Esophagus squamous epithelium (tissue), 5 donors: ENCODE measurements at regions not wholly inside any gene's neighbourhood (a gene's known extent, or its start where the extent isn't known, plus 50 kb on each side); places are given as distances from the start of the nearest gene placed in this dataset.

Experiments used
- DNase-seq: peaks from one replicate; lab custom pipeline; 2025; lab: John Stamatoyannopoulos, UW
- H3K27ac ChIP-seq, 4 donors: fragments of 200-600 bp; sonication (generic); one replicate each; pipeline ENCODE4 v1.5.1; 2016 to 2019; ENCODE audit warnings: mild to moderate bottlenecking in 1 of 4
- H3K27me3 ChIP-seq, 4 donors: fragments of 200-600 bp; sonication (generic); 1 replicate in 3 of 4; 2 replicates in 1 of 4; pipeline versions ENCODE4 v1.5.1 to v1.6.0; 2017 to 2021; ENCODE audit warnings: antibody characterized with exemption in 1 of 4
- H3K36me3 ChIP-seq, 3 donors: fragments of 200-600 bp; sonication (generic); one replicate each; pipeline ENCODE4 v1.5.1; 2016 to 2019
- H3K4me1 ChIP-seq, 3 donors: fragments of 200-600 bp; sonication (generic); one replicate each; pipeline ENCODE4 v1.5.1; 2017 to 2019
- H3K4me3 ChIP-seq, 4 donors: fragments of 200-600 bp; sonication (generic); 1 replicate in 3 of 4; 2 replicates in 1 of 4; pipeline ENCODE4 v1.5.1; 2016 to 2019; ENCODE audit warnings: mild to moderate bottlenecking in 2 of 4, moderate library complexity in 1 of 4
- H3K9me3 ChIP-seq, 3 donors: fragments of 200-600 bp; sonication (generic); one replicate each; pipeline ENCODE4 v1.5.1; 2016 to 2019
- CTCF ChIP-seq, 6 experiments: fragments of 450-650 bp in 4 of 6; fragments of 200-600 bp in 2 of 6; sonication (generic) in 2 of 6; IDR thresholded peaks; one replicate each; pipeline ENCODE4 v1.5.1; 2016 to 2019; ENCODE audit warnings: antibody characterized with exemption in 6 of 6, mild to moderate bottlenecking in 4 of 6, moderate library complexity in 4 of 6
- POLR2A ChIP-seq, 4 donors: fragments of 450-650 bp; IDR thresholded peaks; one replicate each; pipeline ENCODE4 v1.6.1; 2017; ENCODE audit warnings: antibody characterized with exemption in 4 of 4, mild to moderate bottlenecking in 4 of 4, moderate library complexity in 3 of 4
- WGBS, 2 donors: methylation state at CpG; one replicate each; pipeline ENCODE4 v1.1.5; 2018; 5-methylcytosine and 5-hydroxymethylcytosine counted together
- intact Hi-C: fragments of 100-400 bp; cut with DNase I; formaldehyde crosslinking; loops from one replicate; pipeline ENCODE4 v1.15.0; 2022
- donor health status: DM: yes; HTN: yes; CAD: no.

GRCh38 chr16:27728691-27729090 is 178.7 kb downstream of the KATNIP start:
- 100% methylated on average over 1 of the region's 3 CpGs for WGBS, 2 donors
- DNase-seq, result no peak
- peaks cover 0 to 39% (median 5%) of the 10 kb centered on the region in 3 donors for H3K36me3 ChIP-seq
- no peaks in the 10 kb centered on the region for H3K9me3 ChIP-seq
- peak overlapping the region in 1 of 4 donors; percentile 19 for H3K27ac ChIP-seq
- TF ChIP-seq CTCF (IDR thresholded peaks at IDR 0.05) (no peak), POLR2A (IDR thresholded peaks at IDR 0.05) (no peak)
- intact Hi-C loops, result no loop called here
- H3K4me1 ChIP-seq, result peaks cover 12 to 39% (median 17%) of the 10 kb centered on the region in 3 donors
- no peak overlapping the region for H3K4me3 ChIP-seq
- no peaks in the 10 kb centered on the region for H3K27me3 ChIP-seq

GRCh38 chr16:27729516-27730304 is 179.8 kb downstream of the KATNIP start:
- DNase-seq, result no peak
- Histone ChIP-seq H3K27me3 (no peaks in the 10 kb centered on the region), H3K4me3 (no peak overlapping the region), H3K4me1 (peaks cover 6 to 29% (median 6%) of the 10 kb centered on the region in 3 donors), H3K9me3 (no peaks in the 10 kb centered on the region), H3K27ac (peak overlapping the region in 2 of 4 donors; percentile 19 to 50), H3K36me3 (peaks cover 0 to 39% (median 5%) of the 10 kb centered on the region in 3 donors)
- no peak for TF ChIP-seq POLR2A (IDR thresholded peaks at IDR 0.05)
- no peak for TF ChIP-seq CTCF (IDR thresholded peaks at IDR 0.05)
- 35 to 46% methylated on average over 8 to 9 of the region's 10 CpGs for whole genome bisulfite sequencing, 2 donors
- intact Hi-C loops, result no loop called here

GRCh38 chr16:27730661-27731210 is 180.8 kb downstream of the KATNIP start:
- intact Hi-C loops, result no loop called here
- TF ChIP-seq POLR2A (IDR thresholded peaks at IDR 0.05) (no peak), CTCF (IDR thresholded peaks at IDR 0.05) (no peak)
- 90 to 100% methylated on average over 2 to 5 of the region's 6 CpGs for WGBS, 2 donors
- Histone ChIP-seq H3K27me3 (no peaks in the 10 kb centered on the region), H3K9me3 (no peaks in the 10 kb centered on the region), H3K36me3 (peaks cover 0 to 37% (median 5%) of the 10 kb centered on the region in 3 donors), H3K4me3 (no peak overlapping the region), H3K4me1 (peaks cover 4 to 21% (median 6%) of the 10 kb centered on the region in 3 donors), H3K27ac (no peak overlapping the region)
- DNase-seq, result no peak

GRCh38 chr16:27735031-27735430 is 185.1 kb downstream of the KATNIP start:
- Histone ChIP-seq H3K9me3 (no peaks in the 10 kb centered on the region), H3K27ac (no peak overlapping the region), H3K4me3 (no peak overlapping the region), H3K36me3 (peaks cover 0 to 25% (median 0%) of the 10 kb centered on the region in 3 donors), H3K4me1 (peaks cover 0 to 25% (median 3%) of the 10 kb centered on the region in 3 donors), H3K27me3 (no peaks in the 10 kb centered on the region)
- TF ChIP-seq CTCF (IDR thresholded peaks at IDR 0.05) (no peak), POLR2A (IDR thresholded peaks at IDR 0.05) (no peak)
- intact Hi-C loops, result no loop called here
- no peak for DNase-seq
- WGBS, 2 donors, result 91 to 100% methylated on average over 2 to 4 of the region's 5 CpGs

- Histone ChIP-seq H3K4me3 (no peak overlapping the region), H3K27ac (peak overlapping the region in 1 of 4 donors; percentile 43), H3K9me3 (no peaks in the 10 kb centered on the region), H3K4me1 (peaks cover 0 to 23% (median 3%) of the 10 kb centered on the region in 3 donors), H3K36me3 (peaks cover 0 to 31% (median 0%) of the 10 kb centered on the region in 3 donors), H3K27me3 (no peaks in the 10 kb centered on the region)
- WGBS, 2 donors, result 74 to 93% methylated on average over 6 of the region's 6 CpGs
- DNase-seq, result no peak
- no peak for TF ChIP-seq CTCF (IDR thresholded peaks at IDR 0.05)
- no peak for TF ChIP-seq POLR2A (IDR thresholded peaks at IDR 0.05)
- intact Hi-C loops, result no loop called here
Observed at GRCh38 chr16:27736431-27736830, 186.5 kb downstream of the KATNIP start.
